HL-60 (cell line): ENCODE measurements at regions not wholly inside any gene's neighbourhood (a gene's known extent, or its start where the extent isn't known, plus 50 kb on each side); places are given as distances from the start of the nearest gene placed in this dataset.

Source experiments
- CTCF ChIP-seq: IDR thresholded peaks from one replicate; pipeline ENCODE4 v1.5.1; 2011; ENCODE audit warnings: low read length, control low read depth, inconsistent platforms; ENCODE audit not compliant: insufficient read depth
- POLR2AphosphoS5 ChIP-seq: IDR thresholded peaks from 2 replicates; pipeline ENCODE4 v1.6.1; 2012; ENCODE audit warnings: low read depth
- REST ChIP-seq: IDR thresholded peaks from 2 replicates; pipeline ENCODE4 v1.6.1; 2012; ENCODE audit warnings: low read depth; ENCODE audit not compliant: insufficient replicate concordance

GRCh38 chr9:75712700-75713099, 177.8 kb upstream of the PCSK5 start:
- TF ChIP-seq CTCF (no peak), REST (no peak), POLR2AphosphoS5 (no peak)
